ENCODE measurements at regions not wholly inside any gene's neighbourhood (a gene's known extent, or its start where the extent isn't known, plus 50 kb on each side); places are given as distances from the start of the nearest gene placed in this dataset.
"Not testable (repeated sequence)": the region's sequence is repeated elsewhere in the genome, so short reads cannot be mapped to it uniquely, and the experiment has no call there.

- DNase-seq (ENCODE audit: low read depth) = no peak
These were observed 81.1 kb downstream of the ARL6IP4 start for GRCh38 chr12:123061441-123062205.

DNA sequence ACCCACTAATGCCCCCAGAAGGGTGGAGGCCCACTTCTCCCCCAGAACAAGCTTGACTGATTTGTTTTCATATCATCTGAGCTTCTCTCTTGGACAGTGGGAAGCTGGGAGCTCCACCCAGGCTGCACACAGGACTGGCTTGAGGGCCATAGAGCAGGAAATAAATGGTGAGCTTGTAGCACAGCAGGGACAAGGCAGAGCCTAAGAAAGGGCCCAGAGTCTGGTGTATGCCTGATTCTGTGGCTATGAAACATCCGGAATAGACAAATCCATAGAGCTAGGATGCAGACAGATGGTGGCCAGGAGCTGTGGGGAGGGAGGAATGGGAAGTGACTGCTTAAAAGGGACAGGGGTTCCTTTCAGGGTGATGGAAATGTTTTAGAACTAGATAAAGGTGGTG lies 79.0 kb downstream of the ARL6IP4 start:
- no peak for DNase-seq (ENCODE audit: low read depth)

GRCh38 chr12:123058980-123059379 lies 78.5 kb downstream of the ARL6IP4 start:
- no peak for DNase-seq (ENCODE audit: low read depth)

GRCh38 chr12:123058481-123058880 lies 78.0 kb downstream of the ARL6IP4 start:
- no peak for DNase-seq (ENCODE audit: low read depth)

DNA sequence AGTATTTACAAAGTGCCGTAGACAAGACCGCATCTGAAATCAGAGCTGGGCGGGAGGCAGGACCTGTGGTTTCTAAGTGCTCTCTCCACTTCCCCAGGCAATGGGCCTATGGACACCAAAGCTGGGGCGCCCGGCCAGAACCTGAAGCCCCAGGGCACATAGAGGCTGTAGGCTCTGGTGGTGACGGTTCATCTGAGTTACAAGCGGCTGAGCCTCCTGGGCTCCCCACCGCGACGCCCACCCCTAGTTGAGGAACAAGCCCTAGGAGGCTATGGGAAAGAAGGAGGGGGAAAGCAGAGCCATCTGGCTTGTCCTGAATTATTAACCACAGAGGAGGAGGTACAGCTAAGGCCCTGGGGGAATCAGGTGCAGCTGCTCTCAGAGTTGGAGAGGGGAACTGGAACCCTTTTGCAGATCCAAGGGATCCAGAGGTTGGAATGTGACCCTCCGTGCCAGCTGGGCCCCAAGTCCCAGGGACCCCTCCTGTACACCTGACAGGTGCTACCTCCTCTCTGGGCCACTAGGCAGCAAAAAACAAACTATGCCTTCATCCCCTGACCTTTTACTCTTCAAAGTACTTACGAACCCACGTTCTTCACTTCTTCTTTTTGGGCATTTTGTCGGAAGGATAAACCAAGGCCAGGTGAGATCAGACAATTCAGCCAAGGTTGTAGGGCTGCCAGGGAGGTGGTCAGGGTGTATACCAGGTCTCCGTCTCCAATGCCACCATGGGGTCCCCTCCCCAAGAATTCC lies 77.2 kb downstream of the ARL6IP4 start:
- no peak for DNase-seq (ENCODE audit: low read depth)

GRCh38 chr12:123056709-123057108 lies 76.2 kb downstream of the ARL6IP4 start:
- no peak for DNase-seq (ENCODE audit: low read depth)

GRCh38 chr12:123056053-123056452 lies 75.6 kb downstream of the ARL6IP4 start:
- no peak for DNase-seq (ENCODE audit: low read depth)

GRCh38 chr12:123055281-123055766 lies 74.8 kb downstream of the ARL6IP4 start:
- DNase-seq (ENCODE audit: low read depth) = no peak

DNA sequence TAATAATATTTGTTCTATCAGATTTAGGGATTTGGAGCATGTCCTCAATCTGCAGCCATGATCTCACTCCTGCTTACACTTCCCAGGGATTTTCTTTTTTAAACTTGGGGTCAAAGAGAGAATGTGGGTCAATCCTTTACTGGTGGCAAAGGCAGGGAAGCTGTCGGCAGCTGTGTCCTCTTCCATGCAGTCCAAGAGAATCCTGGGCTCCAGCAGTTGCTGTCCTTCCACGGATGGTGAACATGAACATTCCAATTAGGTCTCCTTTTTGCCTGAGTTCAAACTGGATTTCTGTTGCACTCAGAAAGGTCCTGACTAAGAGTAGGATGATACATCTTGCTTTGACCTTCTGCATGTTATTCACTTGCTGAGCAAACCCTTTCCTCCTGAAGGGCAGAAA lies 73.9 kb downstream of the ARL6IP4 start:
- no peak for DNase-seq (ENCODE audit: low read depth)

- DNase-seq (ENCODE audit: low read depth) = no peak
These were observed 71.1 kb downstream of the ARL6IP4 start for GRCh38 chr12:123051556-123051955.

- DNase-seq (ENCODE audit: low read depth) = no peak
These were observed 70.4 kb downstream of the ARL6IP4 start for GRCh38 chr12:123050913-123051312.

- no peak for DNase-seq (ENCODE audit: low read depth)
These were observed 69.9 kb downstream of the ARL6IP4 start for GRCh38 chr12:123050331-123050831.

DNA sequence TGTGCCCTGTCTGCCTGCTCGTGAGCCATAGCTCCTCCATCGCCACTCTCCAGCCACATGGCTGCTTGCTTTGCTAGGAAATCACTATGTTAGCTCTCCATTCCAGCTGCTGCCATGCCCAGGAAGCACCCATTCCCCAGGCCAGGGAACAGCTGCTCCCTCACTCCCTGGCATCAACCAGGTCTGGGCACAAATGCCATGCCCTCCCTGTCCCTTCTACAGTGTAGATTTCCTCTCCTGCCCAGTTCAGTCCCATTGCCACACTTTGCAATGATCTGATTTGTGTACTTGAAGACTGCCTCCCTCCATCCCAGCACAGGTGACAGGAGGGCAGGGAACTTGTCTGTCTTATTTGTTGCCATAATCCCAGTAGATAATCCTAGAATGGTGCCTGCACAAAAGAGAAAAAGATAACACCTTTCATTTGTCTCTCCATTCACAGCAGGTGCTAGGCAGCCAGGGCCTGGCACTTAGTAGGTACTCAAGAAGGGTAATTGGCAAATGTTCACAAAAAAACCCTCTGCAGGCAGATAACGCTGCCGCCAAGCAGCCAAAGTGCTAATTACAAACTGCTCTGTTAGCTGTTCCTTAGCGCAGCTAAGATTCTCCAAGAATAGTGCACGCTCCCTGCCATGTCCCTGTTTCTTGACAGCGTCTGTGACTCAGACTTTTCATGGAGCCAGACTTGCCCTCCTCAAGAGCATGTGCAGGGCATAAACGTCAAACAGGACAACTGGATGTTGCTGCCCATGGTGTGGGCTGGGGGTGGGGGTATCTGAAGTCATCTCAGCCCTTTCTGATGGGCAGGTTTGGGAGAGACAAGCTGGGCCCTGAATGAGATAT lies 69.1 kb downstream of the ARL6IP4 start:
- no peak for DNase-seq (ENCODE audit: low read depth)

DNA sequence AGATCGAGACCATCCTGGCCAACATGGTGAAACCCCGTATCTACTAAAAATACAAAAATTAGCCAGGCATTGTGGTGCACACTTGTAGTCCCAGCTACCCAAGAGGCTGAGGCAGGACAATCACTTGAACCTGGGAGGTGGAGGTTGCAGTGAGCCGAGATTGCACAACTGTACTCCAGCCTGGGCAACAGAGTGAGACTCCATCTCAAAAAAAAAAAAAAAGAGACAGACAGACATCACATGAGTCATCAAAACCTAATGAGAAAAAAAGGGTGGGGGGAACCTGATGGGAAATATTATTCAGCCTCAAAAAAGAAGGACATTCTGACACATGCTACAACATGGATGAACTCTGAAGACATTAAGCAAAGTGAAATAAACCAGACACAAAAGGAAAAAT lies 67.4 kb downstream of the ARL6IP4 start:
- DNase-seq (ENCODE audit: low read depth) = not testable (repeated sequence)

- DNase-seq (ENCODE audit: low read depth) = no peak
These were observed 66.8 kb downstream of the ARL6IP4 start for GRCh38 chr12:123047289-123047688.

DNA sequence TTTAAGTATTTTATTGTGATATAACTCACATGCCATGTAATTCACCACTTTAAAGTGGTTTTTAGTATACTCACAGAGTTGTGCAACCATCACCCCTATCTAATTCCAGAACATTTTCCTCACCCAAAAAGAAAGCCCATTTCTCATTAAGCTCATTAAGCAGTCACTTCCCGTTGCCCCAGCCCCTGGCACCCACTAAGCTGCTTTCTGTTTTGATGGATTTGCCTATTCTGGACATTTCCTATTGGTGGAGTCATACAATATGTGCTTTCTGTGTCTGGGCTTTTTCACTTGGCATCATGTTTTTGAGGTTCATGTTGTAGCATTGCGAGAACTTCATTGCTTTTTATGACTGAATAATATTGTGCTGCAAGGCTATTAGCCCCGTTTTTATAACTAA lies 66.0 kb downstream of the ARL6IP4 start:
- DNase-seq (ENCODE audit: low read depth) = no peak

DNA sequence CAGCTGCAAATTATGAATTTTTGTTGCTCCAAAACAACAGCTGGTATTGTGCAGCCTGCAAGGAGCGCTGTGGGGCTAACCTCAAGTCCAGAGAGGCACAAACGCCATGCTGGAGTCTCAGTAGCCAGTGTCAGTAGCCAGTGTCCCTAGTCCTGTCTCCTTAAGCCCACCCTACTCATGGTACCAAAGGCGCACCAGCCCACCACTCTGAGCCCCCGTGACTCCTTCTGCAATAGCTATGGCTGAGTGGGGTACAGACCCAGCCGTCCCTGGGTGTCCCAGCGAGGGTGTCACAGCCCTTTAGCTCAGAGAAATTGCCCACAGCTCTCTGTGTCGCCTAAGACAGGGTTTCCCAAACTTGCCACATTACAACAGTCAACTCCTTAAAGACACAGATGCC lies 65.2 kb downstream of the ARL6IP4 start:
- no peak for DNase-seq (ENCODE audit: low read depth)

- no peak for DNase-seq (ENCODE audit: low read depth)
These were observed 63.9 kb downstream of the ARL6IP4 start for GRCh38 chr12:123044351-123044750.

GRCh38 chr12:123043536-123044001 lies 63.1 kb downstream of the ARL6IP4 start:
- DNase-seq (ENCODE audit: low read depth) = peak; percentile 36

DNA sequence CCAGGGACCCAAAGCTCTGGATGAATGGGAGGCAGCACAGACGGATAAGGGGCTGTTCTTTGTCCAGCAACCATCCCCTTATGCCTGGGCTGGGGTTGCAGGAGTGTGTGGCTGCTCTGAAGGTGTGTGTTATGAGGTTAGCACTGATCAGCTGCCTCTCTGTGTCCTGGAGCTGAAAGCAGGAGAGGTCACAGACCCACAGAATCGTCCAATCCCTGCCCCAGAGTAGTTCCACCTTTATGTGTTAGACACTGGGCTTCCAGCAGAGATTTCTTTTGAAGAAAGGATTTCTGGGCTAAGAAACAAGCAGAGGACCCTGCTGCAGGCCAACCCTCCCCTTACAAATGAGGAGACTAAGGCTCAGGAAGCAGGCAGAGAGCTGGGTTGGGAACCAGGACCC lies 62.4 kb downstream of the ARL6IP4 start:
- no peak for DNase-seq (ENCODE audit: low read depth)

- no peak for DNase-seq (ENCODE audit: low read depth)
These were observed 61.6 kb downstream of the ARL6IP4 start for GRCh38 chr12:123041811-123042655.

Measured in stimulated activated CD8-positive, alpha-beta memory T cell treated with anti-CD3 and anti-CD28 coated beads, Interleukin-15, amount 100 ng/mL, for 24 hours (primary cell).